GM21515 (cell line): ENCODE measurements at regions not wholly inside any gene's neighbourhood (a gene's known extent, or its start where the extent isn't known, plus 50 kb on each side); places are given as distances from the start of the nearest gene placed in this dataset.
A peak's percentile ranks its signal among the peaks of the same experiment; 100 is the strongest.
"Not testable (repeated sequence)": the region's sequence is repeated elsewhere in the genome, so short reads cannot be mapped to it uniquely, and the experiment has no call there.

ENCODE experiments used
- ATAC-seq: cut with Tn5 transposase; IDR thresholded peaks from one replicate; pipeline ENCODE4 v1.9.1; 2021; ENCODE audit not compliant: unreplicated experiment

DNA sequence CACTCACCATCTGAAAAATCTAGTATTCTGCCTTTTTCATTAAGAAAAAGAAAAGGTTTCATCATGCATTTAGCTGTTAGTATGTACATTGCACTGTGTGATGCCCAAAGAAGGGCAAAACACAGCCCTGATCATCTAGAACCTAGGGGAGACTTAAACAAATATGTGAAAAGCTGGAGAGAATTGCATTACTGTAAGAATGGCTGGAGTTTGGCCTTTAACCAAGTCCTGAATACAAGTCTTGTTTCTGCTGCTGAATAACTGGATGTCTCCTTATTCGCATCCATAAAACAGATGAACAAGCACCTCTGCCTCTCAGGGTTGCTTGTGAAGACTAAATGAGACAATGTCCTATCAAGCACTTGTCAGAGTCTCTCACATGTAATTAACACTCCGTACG lies 233.4 kb upstream of the LRTM1 start:
- ATAC-seq = no peak

DNA sequence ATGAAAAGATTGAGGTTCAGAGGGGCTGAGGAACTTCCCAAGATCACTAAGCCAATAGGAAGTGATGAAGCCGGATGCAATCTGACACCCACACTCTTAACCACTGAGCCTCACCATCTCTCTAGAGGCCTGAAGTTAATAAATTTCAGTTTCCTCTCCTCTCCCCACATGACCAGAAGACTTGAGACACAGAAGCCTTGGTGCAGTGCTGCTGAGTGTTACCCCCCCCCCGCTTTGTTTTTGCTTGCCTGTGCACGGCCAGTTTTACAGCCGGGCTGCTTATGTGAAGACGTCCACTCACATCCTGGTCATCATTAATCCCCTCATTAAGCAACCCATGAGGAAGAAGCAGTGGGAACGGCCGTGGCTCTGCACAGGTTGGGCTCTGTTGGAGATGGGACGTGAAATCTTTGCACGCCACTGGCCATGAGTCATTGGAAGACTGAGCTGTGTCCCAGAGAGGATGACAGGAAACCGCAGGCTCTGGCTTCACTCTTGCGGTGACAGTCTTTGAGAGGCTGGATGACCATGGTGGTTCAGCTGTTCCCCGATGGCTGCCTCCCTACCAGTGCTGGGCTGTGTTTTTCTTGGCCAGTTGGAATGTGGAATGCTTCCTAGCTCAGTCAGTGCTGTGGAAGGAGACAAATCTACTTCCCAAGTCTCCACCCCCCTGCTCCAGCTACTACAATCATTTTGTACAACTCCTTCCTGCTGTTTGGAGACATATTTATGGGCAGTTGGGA lies 232.6 kb upstream of the LRTM1 start:
- peak; percentile 90 for ATAC-seq

DNA sequence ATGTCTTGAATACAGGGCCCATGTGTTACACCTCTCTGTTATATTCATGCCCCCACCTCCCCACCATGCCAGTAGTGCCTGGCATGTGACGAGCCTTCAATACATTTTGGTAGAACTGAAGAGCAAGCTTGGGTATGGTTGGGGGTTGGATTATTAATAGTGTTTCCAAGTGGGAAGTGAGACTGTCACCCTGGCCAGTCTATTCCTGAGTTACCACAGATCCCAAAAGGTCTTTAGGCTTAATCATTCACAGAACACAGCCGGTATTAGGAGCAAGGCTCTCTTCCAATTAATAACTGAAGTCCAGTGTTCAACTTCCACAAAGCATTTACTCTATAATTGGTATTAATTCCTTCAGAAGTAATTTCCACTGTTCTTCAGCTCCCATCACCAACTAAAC lies 231.9 kb upstream of the LRTM1 start:
- ATAC-seq = no peak

DNA sequence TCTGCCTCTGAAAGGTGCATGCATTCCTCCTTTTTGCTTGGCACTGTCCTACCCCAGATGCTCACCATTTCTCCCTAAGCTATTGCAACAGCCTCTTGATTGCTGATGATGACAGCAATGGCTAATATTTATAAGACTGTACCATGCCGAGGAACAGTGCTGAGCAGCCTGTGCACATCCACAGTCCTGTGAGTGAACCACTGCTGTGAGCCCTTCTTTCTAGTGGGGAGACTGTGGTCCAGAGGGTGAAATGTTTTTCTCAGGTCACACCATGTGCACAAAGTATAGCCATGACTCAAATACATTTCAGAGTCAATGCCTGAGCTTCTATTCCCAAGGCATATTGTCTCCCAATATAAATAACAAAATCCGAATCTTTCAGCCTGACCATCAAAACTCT lies 231.2 kb upstream of the LRTM1 start:
- ATAC-seq = no peak

DNA sequence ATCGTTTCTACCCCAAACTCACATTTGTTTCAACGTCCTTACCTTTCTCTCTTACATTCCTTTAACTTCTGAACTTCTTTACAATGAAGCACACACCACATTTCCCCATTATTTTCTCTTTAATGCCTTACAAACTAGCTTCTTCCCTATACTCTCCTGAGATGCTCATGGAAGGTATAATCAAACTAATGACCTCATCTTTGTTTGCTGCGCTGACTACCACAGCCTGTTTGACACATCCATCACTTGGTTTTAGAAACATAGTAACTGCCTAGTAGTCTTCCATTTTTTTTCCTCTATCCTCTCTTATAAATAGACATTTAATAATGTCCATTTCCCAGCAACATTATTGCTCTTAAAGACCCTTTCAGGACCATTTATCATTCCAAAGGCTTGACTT lies 230.5 kb upstream of the LRTM1 start:
- no peak for ATAC-seq

DNA sequence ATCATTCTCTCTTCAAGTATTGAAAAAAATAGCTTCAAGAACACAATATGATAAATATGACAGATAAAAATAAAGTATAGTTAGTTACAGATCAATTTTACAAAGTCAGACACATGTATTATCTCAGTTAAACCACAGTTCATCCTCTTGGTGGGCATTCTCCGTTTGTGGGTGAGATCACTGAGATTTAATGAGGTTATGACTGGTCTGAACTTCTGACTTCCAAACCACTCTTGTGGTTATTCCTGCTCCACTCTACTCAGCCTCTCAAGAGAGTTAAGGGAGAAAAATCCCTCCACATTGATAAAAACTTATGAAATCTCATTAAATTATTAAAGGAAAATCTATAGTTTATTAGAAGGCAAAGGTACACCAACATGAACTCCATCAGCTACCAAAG lies 229.9 kb upstream of the LRTM1 start:
- no peak for ATAC-seq

DNA sequence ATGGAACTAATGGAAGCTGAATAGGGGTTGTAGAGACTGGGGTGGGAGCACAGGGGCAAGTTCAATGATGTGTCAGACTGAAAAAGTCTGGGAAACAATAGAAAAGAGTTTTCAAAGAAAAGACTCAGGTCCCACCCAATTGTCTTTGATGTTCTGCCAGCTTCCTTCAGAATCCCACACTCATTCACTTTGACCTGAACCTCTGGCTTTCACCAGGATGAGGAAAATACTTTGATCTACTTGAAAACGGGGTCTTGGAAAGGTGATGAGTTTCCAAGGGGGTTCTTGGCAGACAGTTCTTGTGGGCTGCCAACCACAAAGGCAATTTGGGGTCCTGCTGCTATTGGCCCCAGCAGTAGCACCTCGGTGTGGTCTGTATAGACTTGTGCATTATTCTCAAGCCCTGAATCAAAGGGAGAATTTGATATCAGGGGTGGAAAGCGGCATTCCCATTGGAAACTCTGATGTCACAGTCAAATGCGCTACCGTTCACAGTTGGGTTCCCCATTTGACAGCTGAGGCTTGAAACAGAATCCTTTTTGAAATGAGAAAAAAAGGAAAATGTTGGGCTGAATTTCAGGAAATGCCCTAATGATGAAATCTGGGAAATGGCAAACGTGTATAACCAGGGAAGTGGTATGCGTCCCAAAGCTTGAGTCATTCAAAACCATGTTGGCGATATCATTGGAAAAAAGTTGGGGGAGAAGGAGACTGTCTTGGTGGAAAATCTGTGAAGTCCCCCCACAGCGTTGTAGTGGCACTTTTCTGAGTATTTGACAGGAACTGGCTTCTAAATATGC lies 229.2 kb upstream of the LRTM1 start:
- no peak for ATAC-seq

DNA sequence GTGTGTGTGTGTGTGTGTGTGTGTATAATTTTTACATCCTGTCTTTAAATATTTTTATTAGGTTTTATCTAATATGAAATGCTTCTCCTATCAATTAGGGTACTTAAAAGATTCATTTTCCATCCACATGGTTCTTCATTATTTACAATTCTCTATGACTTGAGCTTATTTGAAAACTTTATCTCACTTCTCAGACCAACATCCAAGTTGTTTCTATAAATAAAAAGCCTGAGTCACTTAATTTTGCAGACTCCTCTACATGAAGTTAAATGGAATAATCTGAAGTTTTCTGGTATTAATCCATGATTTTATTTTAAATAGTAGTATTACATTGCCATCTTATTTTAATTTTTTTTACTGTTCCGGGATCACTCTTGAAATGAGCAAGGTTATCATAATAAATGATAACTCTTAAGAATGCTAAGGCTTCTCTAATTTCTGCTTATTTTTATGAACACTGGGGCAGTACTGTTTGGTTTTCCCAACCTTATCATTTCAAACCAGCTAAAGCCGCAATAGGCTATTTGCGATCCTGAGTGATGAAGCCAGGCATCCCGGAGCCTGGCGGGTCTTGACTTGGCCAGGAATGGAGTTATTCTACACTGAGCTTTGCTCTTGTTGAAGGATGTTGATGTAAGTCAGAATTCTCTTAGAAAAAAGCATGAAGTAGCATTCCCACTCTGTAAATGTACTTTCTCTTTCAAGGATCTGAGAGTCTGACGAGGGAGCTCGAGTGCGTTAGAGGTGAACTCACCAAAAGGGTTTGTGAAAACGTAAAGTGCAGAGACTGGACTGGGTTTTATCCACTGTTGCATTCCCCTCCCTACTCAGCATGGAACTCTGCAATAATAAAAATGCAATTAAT lies 220.2 kb upstream of the LRTM1 start:
- no peak for ATAC-seq

DNA sequence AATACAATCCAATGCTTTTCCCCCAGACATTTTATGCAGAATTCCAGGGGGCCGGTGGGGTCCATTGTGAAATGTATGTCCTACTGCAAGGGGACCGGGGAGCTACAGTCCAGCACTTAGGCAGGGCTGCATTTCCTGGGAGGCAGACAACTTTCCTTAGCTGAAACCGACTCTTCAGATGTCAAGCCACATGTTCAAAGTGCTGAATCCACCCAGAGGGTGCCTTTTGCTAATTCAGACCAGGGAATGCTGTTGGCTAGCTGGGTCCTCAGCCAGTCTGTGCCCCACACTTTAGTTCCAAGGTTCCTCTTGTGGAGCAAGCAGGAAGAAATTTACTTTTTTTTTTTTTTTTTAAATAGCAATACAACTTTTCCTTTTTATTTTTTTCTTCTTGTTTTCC lies 219.5 kb upstream of the LRTM1 start:
- no peak for ATAC-seq

DNA sequence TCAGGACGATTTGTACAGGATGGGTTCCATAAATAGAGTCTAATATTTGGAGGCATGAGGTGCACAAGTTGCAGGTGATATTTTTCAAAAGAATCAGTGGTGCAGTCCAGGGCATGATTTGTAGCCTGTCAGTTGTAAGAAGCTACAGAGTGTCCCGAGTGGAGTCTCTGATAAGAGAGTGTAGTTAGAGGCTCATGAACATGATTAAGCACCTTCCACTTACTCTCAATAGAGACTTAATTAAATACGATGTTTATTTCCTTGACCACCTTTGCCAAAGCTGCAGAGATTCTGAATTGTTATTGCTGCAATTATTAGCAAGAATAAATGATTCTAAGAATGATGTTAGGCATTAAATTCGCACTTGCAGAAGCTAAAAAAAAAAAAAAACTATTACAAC lies 218.4 kb upstream of the LRTM1 start:
- ATAC-seq = no peak

DNA sequence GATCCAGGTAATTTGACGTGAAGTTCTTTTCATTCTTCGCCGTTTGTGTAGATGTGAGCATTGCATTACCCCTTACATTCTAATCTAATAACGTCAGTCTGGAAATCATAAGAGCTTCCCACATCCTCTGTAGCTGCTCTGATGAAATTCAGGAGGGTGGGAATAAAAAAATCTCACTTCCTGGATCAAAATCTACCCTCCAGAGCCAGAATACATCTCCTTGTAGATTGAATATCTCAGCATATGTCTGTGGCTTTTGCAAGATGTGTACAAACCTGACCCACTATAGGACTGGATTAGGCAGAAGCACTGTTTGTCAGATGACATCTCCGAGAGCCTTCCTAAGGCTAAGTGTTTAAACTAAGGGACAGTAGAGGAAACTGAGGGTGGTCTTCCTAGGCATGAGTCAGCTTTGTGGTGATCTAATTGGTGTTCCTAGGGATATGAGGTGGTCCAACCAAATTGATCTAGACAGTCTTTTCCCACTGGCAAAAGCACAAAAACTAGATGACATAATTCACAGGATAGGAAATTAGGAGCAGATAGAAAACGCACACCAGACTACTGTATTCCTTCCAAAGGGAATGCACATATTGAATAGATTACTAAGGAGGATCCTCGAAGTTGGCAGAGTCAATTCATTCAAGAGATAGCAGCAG lies 216.3 kb upstream of the LRTM1 start:
- ATAC-seq = no peak

DNA sequence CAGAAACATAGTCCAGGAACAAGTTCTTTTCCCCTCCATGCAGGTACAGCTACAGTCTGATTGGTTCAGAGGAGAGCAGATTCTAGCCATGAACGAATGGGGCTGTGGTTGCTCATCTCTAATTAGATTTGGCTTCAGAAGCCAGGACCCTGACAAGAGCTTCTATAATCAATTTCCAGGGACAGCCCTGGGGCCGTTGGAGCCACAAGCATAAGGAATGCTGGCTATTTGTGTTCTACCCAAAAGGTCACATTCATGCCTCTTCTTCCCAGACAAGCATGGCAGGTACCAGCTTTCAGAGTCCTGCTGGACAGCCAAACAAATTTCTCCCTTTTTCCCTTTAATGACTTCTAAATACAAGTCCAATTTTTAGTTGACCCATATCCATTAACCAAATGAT lies 215.5 kb upstream of the LRTM1 start:
- ATAC-seq = no peak

DNA sequence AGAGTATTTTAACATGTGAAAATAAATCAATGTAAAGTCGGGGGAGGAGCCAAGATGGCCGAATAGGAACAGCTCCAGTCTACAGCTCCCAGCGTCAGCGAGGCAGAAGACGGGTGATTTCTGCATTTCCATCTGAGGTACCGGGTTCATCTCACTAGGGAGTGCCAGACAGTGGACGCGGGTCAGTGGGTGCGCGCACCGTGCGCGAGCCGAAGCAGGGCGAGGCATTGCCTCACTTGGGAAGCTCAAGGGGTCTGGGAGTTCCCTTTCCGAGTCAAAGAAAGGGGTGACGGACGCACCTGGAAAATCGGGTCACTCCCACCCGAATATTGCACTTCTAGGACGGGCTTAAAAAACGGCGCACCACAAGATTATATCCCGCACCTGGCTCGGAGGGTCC lies 208.4 kb upstream of the LRTM1 start:
- ATAC-seq = not testable (repeated sequence)

DNA sequence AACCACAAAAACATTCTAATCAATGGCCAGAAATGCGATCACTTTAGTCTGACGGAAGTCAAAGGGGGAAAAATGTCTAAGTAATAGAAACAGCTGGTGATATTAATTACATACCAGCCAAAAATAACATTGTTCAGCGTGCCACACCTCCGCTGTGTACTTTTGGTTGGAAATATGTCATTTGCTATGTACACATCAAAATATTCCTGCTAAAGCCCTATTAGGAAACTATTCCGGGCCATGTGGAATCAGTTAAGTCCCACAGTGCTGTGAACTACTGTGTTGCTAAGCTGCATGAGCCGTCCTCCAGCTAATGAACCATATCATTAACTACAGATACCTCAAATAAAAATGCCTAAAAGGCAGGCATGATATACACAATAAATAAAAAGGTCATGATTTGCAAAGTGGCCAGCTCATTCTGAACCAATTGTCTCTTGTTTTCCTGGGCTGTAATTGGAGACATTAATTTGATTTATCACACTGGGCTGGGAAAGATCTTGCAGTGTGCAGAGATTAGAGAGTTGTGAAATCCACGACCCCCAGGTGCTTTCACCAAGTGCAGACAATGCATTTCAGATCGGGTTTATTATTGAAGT lies 200.5 kb upstream of the LRTM1 start:
- ATAC-seq = no peak

DNA sequence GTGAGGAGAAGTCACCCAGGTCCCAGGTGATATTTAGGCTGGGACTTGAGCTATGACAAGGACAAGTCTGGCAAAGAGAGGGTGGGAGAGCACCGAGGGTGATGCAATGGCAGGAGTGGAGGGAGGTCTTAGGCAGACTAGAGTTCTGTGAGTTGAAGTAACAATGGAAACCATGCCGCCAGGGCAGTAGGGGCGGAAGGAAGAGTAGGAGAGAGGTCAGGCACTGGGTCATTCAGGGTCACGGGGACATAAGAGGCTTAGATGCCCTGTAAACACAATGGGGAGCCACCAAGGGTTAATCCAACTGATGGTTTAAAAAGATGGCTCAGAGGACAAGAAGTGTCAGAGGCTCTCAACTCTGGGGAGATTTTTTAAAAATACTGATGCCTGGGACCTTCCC lies 199.7 kb upstream of the LRTM1 start:
- no peak for ATAC-seq

DNA sequence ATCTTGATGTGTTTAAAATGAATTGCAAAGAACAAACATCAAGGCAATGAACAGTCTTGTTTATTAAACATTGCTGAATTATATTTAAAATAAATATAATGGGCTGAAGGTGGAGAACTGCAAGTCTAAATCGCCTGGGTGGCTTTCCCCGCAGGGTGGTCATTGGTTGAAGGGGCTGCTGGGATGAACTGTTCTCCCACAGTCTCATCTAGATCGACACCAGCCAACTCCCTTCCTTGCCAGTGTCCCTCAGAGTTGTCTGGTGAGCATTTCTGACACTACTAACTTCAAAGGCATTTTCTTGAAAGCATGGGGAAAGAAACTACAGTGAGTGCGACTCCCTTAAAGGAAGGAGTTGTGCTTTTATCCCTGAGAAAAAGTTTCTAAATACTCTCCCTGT lies 196.5 kb upstream of the LRTM1 start:
- no peak for ATAC-seq
